T-helper 17 cell (primary cell): ENCODE measurements at regions not wholly inside any gene's neighbourhood (a gene's known extent, or its start where the extent isn't known, plus 50 kb on each side); places are given as distances from the start of the nearest gene placed in this dataset.

Experiments
- ATAC-seq: fragments of 150-1000 bp; cut with Tn5 transposase; 2 replicates; pipeline ENCODE4 v1.10.0; 2021; ENCODE audit warnings: mild to moderate bottlenecking, moderate library complexity
- DNase-seq, 3 donors: peaks; one replicate each; pipeline versions ENCODE4 v3.0.0 to v3.0.0-alpha.2; 2020 to 2021
- H3K9me3 ChIP-seq: one replicate; pipeline ENCODE4 v1.7.0; 2013; ENCODE audit warnings: low read length, mild to moderate bottlenecking; ENCODE audit not compliant: control insufficient read depth, poor library complexity, severe bottlenecking
- H3K27ac Mint-ChIP-seq: one replicate; pipeline ENCODE4 v1.8.0; 2022; ENCODE audit warnings: mild to moderate bottlenecking, moderate library complexity, mixed read lengths
- H3K27me3 Mint-ChIP-seq: one replicate; pipeline ENCODE4 v1.8.0; 2022; ENCODE audit warnings: mixed read lengths
- H3K36me3 Mint-ChIP-seq: one replicate; pipeline ENCODE4 v1.8.0; 2022; ENCODE audit warnings: low read depth, mixed read lengths
- H3K4me1 Mint-ChIP-seq: one replicate; pipeline ENCODE4 v1.8.0; 2022; ENCODE audit warnings: mild to moderate bottlenecking, mixed read lengths
- H3K4me3 Mint-ChIP-seq: one replicate; pipeline ENCODE4 v1.8.0; 2022; ENCODE audit warnings: mild to moderate bottlenecking, moderate library complexity, mixed read lengths

DNA sequence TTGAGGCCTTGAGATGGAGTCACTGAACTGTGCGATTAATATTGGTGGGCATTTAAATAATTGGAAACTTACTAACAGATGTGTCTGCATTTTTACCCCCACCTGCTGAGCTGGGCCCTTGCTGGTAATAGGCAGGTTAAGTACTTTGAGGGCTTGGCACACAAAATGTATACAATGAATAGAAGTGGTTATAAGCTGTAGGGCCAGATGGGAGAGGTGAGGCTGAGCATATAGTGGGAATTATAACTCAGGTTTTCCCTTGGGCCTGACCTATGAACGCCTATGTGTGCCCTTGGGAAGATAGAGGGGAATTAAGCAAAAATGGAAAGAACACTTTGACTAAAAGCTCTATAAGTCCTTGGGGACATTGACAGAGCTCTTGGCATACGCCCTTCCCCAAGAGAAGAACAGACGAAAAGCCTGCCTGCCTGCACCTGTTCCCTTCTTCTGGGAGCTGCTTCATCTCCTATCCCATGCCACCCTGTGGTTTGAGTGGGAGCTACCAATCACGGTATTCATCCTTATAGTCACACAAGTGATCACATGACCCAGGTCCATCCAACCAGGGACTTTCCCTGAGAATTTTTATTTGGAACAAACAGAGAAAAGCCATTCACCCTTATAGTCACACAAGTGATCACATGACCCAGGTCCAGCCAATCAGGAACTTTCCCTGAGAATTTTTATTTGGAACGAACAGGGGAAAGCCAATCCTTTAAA lies 260.7 kb upstream of the CSF3R start:
- DNase-seq (no peak), ATAC-seq (no peak)
- Mint-ChIP-seq H3K4me3 (no peak overlapping the region), H3K36me3 (no peaks in the 10 kb centered on the region), H3K4me1 (no peaks in the 10 kb centered on the region), H3K27ac (no peak overlapping the region), H3K27me3 (peaks cover 51% of the 10 kb centered on the region)
- no peaks in the 10 kb centered on the region for H3K9me3 ChIP-seq

DNA sequence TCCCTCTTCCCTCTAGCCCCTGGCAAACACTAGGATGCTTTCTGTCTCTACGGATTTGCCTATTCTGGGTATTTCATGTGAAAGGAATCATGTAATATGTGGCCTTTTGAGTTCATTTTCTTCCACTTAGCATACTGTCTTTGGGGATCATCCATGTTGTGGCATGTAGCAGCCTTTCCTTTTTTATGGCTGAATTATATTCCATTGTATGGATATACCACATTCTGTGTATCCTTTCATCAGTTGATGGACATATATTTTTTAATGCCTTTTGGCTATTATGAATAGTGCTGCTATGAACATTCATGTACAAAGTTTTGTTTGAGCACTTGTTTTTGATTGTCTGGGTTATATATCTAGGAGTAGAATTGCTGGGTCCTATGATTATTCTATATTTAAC lies 258.4 kb upstream of the CSF3R start:
- Mint-ChIP-seq H3K36me3 (peaks cover 2% of the 10 kb centered on the region), H3K4me1 (no peaks in the 10 kb centered on the region), H3K27me3 (peaks cover 60% of the 10 kb centered on the region), H3K27ac (no peak overlapping the region), H3K4me3 (no peak overlapping the region)
- no peaks in the 10 kb centered on the region for H3K9me3 ChIP-seq
- ATAC-seq (no peak), DNase-seq (no peak)

DNA sequence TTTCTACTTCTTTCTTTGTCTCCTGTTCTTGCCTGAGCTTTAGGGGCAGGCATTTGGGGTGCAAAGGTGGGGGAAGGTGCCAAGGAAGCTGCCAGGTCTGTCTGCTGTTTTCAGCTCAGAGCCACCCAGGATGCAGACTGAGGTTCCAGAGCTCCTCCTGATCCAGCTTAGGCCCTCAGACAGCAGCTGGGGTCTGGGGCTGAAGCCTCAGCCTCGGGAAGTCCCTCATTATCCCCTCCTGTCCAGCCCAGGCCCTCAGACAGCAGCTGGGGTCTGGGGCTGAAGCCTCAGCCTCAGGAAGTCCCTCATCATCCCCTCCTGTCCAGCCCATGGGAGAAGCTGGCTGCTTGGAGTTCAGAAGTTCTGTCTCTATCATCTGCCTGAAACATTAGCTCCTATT lies 257.7 kb upstream of the CSF3R start:
- Mint-ChIP-seq H3K4me1 (no peaks in the 10 kb centered on the region), H3K36me3 (peaks cover 2% of the 10 kb centered on the region), H3K4me3 (no peak overlapping the region), H3K27me3 (peaks cover 65% of the 10 kb centered on the region), H3K27ac (no peak overlapping the region)
- no peak for ATAC-seq
- no peaks in the 10 kb centered on the region for H3K9me3 ChIP-seq
- no peak for DNase-seq

DNA sequence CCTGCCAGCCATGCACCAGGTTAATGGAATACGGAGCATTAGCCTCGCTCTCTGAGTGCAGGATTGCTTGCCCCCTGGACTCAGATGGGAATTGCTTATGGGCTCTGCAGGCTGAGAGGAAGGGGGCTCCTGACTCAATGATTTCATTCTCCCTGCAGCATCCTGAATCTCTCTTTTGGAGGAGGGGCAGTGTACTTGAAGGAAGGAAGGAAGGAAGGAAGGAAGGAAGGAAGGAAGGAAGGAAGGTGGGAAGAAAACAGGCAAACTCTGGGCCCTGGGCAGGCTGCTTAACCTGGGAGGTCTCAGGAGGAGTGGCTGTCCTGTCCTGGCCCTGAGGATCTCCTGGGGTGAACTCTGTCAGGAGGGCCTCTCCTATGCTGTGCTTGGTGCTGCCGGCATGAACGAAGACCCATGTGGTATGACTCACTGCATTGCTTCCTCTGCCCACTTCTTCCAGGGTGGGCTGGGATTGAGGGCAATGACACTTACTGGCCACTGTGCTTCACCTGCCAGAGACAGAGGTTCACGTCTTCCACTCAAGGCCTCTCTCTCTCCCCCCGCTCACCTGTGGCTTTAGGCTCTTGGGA lies 257.1 kb upstream of the CSF3R start:
- no peaks in the 10 kb centered on the region for H3K9me3 ChIP-seq
- H3K36me3 Mint-ChIP-seq: peaks cover 2% of the 10 kb centered on the region
- DNase-seq: no peak
- no peak overlapping the region for H3K4me3 Mint-ChIP-seq
- no peak for ATAC-seq
- H3K27ac Mint-ChIP-seq: no peak overlapping the region
- no peaks in the 10 kb centered on the region for H3K4me1 Mint-ChIP-seq
- H3K27me3 Mint-ChIP-seq: peaks cover 67% of the 10 kb centered on the region

DNA sequence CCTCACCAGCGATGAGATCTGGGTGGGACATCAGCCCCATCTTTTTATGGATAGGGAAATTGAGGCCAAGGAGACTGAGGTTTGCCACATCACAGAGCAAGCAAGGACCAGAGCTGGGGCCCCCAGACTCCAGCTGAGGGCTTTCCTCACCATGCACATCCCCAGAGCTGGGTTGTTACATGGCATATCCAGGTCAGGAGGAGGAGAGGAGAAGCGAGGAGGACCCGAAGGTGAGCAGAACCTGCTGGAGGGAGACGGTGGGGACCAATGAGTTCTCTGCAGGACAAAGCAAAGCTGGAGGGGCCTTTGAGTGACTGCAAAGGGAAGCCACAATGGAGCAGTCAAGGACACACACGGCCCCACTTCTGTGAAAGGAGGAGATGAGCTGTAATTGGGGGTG lies 255.5 kb upstream of the CSF3R start:
- no peak for DNase-seq
- H3K27me3 Mint-ChIP-seq: peaks cover 71% of the 10 kb centered on the region

DNA sequence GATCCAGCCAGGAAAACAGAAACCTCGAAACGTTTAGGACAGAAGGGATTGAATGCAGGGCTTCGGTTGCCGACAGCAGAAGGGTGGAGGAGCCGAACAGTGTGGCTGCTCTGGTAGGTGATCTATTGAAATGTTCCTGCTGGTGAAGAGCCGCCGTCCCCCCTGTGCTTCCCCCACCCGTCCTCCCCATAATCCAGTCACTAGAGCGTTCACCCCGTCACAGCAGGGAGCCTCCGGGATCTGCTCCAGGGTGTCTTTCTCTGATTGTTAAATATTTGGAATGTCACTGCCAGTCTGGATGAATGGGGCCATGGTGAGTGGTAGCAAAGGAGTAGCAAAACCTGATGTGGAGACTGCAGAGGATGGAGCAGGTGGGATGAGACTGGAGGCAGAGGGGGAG lies 255.1 kb upstream of the CSF3R start:
- no peak overlapping the region for H3K27ac Mint-ChIP-seq
- H3K4me3 Mint-ChIP-seq: no peak overlapping the region
- no peak for ATAC-seq
- peaks cover 76% of the 10 kb centered on the region for H3K27me3 Mint-ChIP-seq
- DNase-seq: no peak
- H3K9me3 ChIP-seq: no peaks in the 10 kb centered on the region
- H3K36me3 Mint-ChIP-seq: peaks cover 4% of the 10 kb centered on the region
- no peaks in the 10 kb centered on the region for H3K4me1 Mint-ChIP-seq

More for the DNA sequence above, 255.5 kb upstream of the CSF3R start:
- Mint-ChIP-seq H3K36me3 (peaks cover 4% of the 10 kb centered on the region), H3K4me1 (no peaks in the 10 kb centered on the region), H3K27ac (no peak overlapping the region), H3K4me3 (no peak overlapping the region)
- no peak for ATAC-seq
- no peaks in the 10 kb centered on the region for H3K9me3 ChIP-seq

DNA sequence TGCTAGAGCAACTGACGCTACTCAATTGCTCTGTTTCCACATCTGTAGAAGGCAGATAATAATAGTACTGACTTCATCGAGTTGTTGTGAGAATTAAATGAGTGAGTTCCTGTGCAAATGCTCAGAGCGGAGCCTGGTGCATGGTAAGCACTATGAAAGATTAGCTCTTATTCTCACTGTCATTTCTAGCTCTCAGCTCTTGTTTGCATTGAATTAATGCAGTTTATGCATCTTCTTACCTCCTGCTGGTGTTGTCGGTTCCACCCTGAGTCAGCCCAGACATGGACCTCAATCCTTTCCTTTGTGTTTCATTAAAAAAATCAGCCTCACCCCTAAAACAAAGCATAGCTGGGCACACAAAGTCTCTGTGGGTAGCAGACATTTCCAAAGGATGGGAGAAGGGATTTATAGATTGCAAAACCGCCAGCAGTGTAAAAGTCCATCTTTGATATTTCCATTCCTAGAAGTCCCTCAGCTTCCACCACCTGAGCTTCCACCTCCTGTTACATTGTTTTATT lies 254.4 kb upstream of the CSF3R start:
- H3K9me3 ChIP-seq: no peaks in the 10 kb centered on the region
- Mint-ChIP-seq H3K4me1 (no peaks in the 10 kb centered on the region), H3K4me3 (no peak overlapping the region), H3K27me3 (peaks cover 79% of the 10 kb centered on the region), H3K27ac (no peak overlapping the region), H3K36me3 (peaks cover 4% of the 10 kb centered on the region)
- ATAC-seq (no peak), DNase-seq (no peak)

DNA sequence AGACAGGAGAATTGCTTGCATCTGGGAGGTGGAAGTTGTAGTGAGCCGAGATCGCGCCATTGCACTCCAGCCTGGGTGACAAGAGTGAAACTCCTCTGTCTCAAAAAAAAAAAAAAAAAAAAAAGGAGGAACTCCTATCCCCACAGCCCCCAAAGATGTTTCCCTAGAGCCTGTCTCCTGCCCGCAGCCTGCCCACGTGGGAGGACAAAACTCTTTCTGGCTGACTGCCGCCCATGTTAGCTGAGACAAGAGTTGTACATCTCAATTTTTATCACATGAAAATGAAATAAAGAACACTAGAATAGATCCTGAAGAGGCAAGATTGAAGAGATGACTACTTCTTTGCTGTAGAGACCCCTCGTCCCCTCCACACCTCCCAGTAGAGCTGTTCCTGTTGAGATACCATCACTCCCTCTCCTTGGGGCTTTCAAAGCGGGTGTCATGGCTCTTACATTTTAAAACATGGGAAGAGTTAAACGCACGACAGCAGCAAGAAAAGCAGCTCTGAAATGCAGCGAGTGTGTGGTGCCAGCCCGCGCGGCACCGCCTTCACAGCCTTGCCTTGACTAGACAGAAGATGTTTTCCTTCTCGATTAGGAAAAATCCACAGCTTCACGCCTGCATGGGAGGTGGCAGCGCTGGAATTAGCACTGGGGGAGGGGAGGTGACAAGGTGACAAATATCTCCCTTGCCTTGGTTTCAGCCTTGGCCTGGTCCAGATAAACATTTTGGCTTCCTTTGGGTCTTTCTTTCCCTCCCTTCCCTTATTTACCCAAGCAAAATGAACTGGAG lies 253.4 kb upstream of the CSF3R start:
- H3K27me3 Mint-ChIP-seq: peaks cover 83% of the 10 kb centered on the region
- H3K9me3 ChIP-seq: no peaks in the 10 kb centered on the region
- no peak overlapping the region for H3K27ac Mint-ChIP-seq
- peaks cover 4% of the 10 kb centered on the region for H3K36me3 Mint-ChIP-seq
- no peaks in the 10 kb centered on the region for H3K4me1 Mint-ChIP-seq
- ATAC-seq (no peak), DNase-seq (no peak)
- H3K4me3 Mint-ChIP-seq: no peak overlapping the region

DNA sequence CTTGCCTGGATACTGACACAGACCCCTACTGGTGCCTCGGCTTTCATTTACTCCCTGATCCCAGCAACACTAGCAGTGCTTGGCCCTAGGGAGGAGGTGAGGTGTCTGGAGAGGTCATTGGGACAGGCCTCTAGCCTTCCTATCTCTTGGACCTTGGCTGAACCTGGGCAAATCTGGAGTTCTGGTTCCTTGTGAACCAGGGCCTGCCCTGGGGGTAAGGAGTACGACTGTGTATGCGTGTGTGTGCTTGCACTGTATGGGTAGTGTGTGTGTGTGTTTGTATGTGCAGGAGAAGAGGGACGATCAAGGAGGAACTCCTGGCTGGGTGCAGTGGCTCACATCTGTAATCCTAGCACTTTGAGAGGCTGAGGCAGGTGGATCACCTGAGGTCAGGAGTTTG lies 252.7 kb upstream of the CSF3R start:
- Mint-ChIP-seq H3K27ac (no peak overlapping the region), H3K36me3 (peaks cover 4% of the 10 kb centered on the region), H3K4me3 (no peak overlapping the region), H3K4me1 (no peaks in the 10 kb centered on the region), H3K27me3 (peaks cover 87% of the 10 kb centered on the region)
- ATAC-seq: no peak
- DNase-seq: no peak
- no peaks in the 10 kb centered on the region for H3K9me3 ChIP-seq

DNA sequence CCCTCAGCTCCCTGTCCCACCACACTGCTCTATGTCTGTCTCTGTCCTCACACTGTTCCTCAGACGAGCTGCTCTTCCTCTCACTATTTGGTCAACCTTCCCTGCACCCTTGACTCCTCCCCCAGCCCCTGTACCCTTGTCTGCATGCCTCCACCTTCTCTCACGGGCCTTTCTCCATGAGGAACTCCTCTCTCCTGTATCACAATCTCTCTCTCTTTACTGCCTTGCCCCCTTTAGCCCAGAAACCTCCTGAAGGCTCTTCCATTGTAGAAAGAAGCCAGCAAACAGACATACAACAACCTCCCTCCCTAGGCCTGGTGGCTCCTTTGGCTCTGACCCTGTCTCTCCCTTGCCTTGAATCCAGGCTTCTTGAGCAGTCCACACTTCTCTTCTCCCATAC lies 251.6 kb upstream of the CSF3R start:
- Mint-ChIP-seq H3K4me1 (no peaks in the 10 kb centered on the region), H3K27me3 (peaks cover 90% of the 10 kb centered on the region), H3K4me3 (no peak overlapping the region), H3K36me3 (peaks cover 4% of the 10 kb centered on the region), H3K27ac (no peak overlapping the region)
- DNase-seq (no peak), ATAC-seq (no peak)
- no peaks in the 10 kb centered on the region for H3K9me3 ChIP-seq

DNA sequence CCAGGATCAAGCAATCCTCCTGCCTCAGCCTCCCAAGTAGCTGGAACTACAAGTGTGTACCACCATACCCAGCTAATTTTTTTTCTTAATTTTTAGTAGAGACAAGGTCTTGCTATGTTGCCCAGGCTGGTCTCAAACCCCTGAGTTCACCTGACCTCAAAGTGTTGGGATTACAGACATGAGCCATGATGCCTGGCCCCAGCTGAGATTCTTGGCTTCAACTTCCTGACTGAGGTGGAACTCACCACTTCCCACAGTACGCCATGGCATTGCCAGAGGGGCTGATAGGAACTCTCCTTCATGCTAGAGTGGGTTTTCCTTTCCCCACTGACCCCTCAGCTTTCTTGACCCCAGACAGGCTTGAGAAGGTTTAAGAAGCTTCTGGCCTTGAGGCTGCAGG lies 251.0 kb upstream of the CSF3R start:
- Mint-ChIP-seq H3K27ac (no peak overlapping the region), H3K36me3 (peaks cover 4% of the 10 kb centered on the region), H3K4me1 (no peaks in the 10 kb centered on the region), H3K27me3 (peaks cover 91% of the 10 kb centered on the region), H3K4me3 (no peak overlapping the region)
- no peak for ATAC-seq
- H3K9me3 ChIP-seq: no peaks in the 10 kb centered on the region
- DNase-seq: no peak

DNA sequence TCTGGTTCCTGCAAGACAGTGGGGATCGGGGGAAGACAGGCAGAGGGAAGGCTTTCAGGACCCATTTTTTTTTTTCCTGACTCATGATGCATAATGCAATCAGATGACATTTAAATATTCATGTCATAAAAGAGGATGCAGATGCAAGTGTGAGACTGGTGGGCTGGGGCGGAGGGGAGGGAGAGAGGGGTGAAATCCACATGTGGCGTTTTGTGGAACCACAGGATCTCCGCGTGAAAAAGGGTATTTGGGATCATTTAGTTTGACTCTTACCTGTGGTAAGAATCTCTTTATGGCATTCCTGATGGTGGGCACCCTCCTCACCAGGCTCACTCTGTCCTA lies 249.3 kb upstream of the CSF3R start:
- Mint-ChIP-seq H3K27ac (no peak overlapping the region), H3K27me3 (peaks cover 82% of the 10 kb centered on the region), H3K4me3 (no peak overlapping the region), H3K4me1 (no peaks in the 10 kb centered on the region), H3K36me3 (peaks cover 3% of the 10 kb centered on the region)
- ATAC-seq (no peak), DNase-seq (no peak)
- no peaks in the 10 kb centered on the region for H3K9me3 ChIP-seq

DNA sequence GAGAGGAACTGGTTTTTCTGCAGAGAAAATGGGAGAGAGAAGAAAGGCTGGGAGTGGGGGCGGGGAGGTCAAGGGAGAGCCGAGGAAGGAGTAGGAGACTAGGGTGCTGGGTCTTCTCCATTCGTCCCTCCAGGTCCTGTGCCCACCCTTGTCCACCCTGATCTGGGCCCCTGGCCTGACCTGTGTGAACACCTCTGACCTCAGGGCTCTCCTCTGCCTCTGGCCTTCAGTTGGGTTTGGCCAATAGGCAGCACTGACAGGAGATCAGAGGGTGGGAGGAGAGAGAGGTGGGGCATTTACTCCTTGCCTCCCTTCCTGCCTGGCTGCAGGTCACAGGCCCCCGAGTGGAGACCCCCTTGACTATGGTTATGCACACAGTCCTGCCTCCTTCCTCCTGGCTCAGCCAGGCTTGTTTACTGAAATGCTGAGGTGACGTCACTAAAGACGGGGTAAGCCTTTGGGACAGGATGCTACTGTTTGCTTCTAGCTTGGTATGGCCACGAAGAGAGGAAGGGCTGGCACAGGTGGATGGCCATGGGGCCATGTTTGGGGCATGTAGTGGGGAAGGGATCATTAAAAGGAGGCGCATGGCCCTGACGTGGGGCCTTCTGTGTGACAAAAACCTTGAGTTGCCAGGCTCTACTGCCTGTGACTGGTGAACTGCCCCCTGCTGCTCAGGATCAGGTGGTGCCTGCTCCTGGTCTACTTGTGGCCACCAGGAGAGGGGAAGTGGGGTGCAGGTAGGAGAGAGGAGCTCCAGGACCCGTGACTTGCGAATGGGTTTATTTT lies 248.7 kb upstream of the CSF3R start:
- H3K27me3 Mint-ChIP-seq: peaks cover 77% of the 10 kb centered on the region
- ATAC-seq (no peak), DNase-seq (no peak)
- no peak overlapping the region for H3K4me3 Mint-ChIP-seq
- H3K27ac Mint-ChIP-seq: no peak overlapping the region
- H3K9me3 ChIP-seq: no peaks in the 10 kb centered on the region
- H3K4me1 Mint-ChIP-seq: no peaks in the 10 kb centered on the region
- H3K36me3 Mint-ChIP-seq: peaks cover 3% of the 10 kb centered on the region
